ENCODE measurements at regions not wholly inside any gene's neighbourhood (a gene's known extent, or its start where the extent isn't known, plus 50 kb on each side); places are given as distances from the start of the nearest gene placed in this dataset.

- TF ChIP-seq REST (IDR thresholded peaks at IDR 0.05; ENCODE audit: low read depth, low read length), result no peak
- TF ChIP-seq YY1 (IDR thresholded peaks at IDR 0.05; ENCODE audit: low read depth), result no peak
These were observed 206.3 kb upstream of the KHDRBS2 start (continued) for GRCh38 chr6:62492192-62492822.

GRCh38 chr6:62480544-62480943 lies 194.5 kb upstream of the KHDRBS2 start:
- POLR2A ChIA-PET, result no interaction called here
- WGBS (ENCODE audit: low lambda C conversion rate), result 10% methylated on average over 1 of the region's 1 CpG

GRCh38 chr6:62479697-62480220 lies 193.7 kb upstream of the KHDRBS2 start:
- Histone ChIP-seq H3K36me3 (replicated peaks in 1 of 2; ENCODE audit: control insufficient read depth in 1 of 2, insufficient read depth in 2 of 2, low read length in 1 of 2) (no peaks in the 10 kb centered on the region), H3K4me2 (no peak overlapping the region), H3K9ac (no peak overlapping the region), H3K27me3 (ENCODE audit: insufficient read depth) (no peaks in the 10 kb centered on the region), H3F3A (replicated peaks; ENCODE audit: insufficient read depth) (no peaks in the 10 kb centered on the region), H3K4me3 (ENCODE audit: low read depth in 2 of 2, low read length in 1 of 2) (no peak overlapping the region), H3K79me2 (ENCODE audit: insufficient read depth) (no peaks in the 10 kb centered on the region), H3K9me3 (no peaks in the 10 kb centered on the region), H3K9me2 (no peaks in the 10 kb centered on the region), H2AFZ (ENCODE audit: low read depth) (no peak overlapping the region), H3K4me1 (ENCODE audit: control insufficient read depth in 1 of 2, insufficient read depth in 2 of 2, low read depth in 1 of 2, low read length in 1 of 2) (no peaks in the 10 kb centered on the region), H3K27ac (ENCODE audit: low read depth in 2 of 2, low read length in 1 of 2) (no peak overlapping the region), H4K20me1 (ENCODE audit: insufficient read depth) (no peaks in the 10 kb centered on the region)
- 14% methylated on average over 4 of the region's 4 CpGs for WGBS (ENCODE audit: low lambda C conversion rate)
- DNase-seq, result no peak
- no peak for TF ChIP-seq RAD21 (IDR thresholded peaks at IDR 0.05; ENCODE audit: low read length)
- no peak for TF ChIP-seq USF1 (IDR thresholded peaks at IDR 0.05; ENCODE audit: borderline replicate concordance, low read depth)
- no peak for TF ChIP-seq ZBTB33 (IDR thresholded peaks at IDR 0.05; ENCODE audit: borderline replicate concordance, low read depth)
- no peak for TF ChIP-seq SMC3 (IDR thresholded peaks at IDR 0.05; ENCODE audit: low read depth, low read length)
- TF ChIP-seq CHD2 (IDR thresholded peaks at IDR 0.05; ENCODE audit: low read length, partially characterized antibody), result no peak
- TF ChIP-seq TEAD4 (IDR thresholded peaks at IDR 0.05; ENCODE audit: borderline replicate concordance, insufficient read depth), result no peak
- TF ChIP-seq NRF1 (IDR thresholded peaks at IDR 0.05; ENCODE audit: low read depth, low read length), result no peak
- ChIA-PET POLR2A (no interaction called here), CTCF (no interaction called here)

More at GRCh38 chr6:62480544-62480943, 194.5 kb upstream of the KHDRBS2 start:
- H3K4me1 ChIP-seq (ENCODE audit: control insufficient read depth in 1 of 2, insufficient read depth in 2 of 2, low read depth in 1 of 2, low read length in 1 of 2), result no peaks in the 10 kb centered on the region
- H3K9ac ChIP-seq, result no peak overlapping the region
- H3K27me3 ChIP-seq (ENCODE audit: insufficient read depth), result no peaks in the 10 kb centered on the region
- H3K9me3 ChIP-seq, result no peaks in the 10 kb centered on the region
- no peak for DNase-seq
- H3F3A ChIP-seq (replicated peaks; ENCODE audit: insufficient read depth), result no peaks in the 10 kb centered on the region
- no peak overlapping the region for H2AFZ ChIP-seq (ENCODE audit: low read depth)
- H3K4me3 ChIP-seq (ENCODE audit: low read depth in 2 of 2, low read length in 1 of 2), result no peak overlapping the region
- no peak overlapping the region for H3K4me2 ChIP-seq
- H3K27ac ChIP-seq (ENCODE audit: low read depth in 2 of 2, low read length in 1 of 2), result no peak overlapping the region
- no peaks in the 10 kb centered on the region for H3K79me2 ChIP-seq (ENCODE audit: insufficient read depth)
- no peaks in the 10 kb centered on the region for H3K36me3 ChIP-seq (replicated peaks in 1 of 2; ENCODE audit: control insufficient read depth in 1 of 2, insufficient read depth in 2 of 2, low read length in 1 of 2)
- H4K20me1 ChIP-seq (ENCODE audit: insufficient read depth), result no peaks in the 10 kb centered on the region
- CTCF ChIA-PET, result interaction anchor here (0.7 kb wide), 1 partner anchor 9 kb away, joined by 3 read pairs; no protein-coding TSS in a partner anchor
- TF ChIP-seq TAF1 (IDR thresholded peaks at IDR 0.05; ENCODE audit: borderline replicate concordance, low read depth, low read length) (no peak), ELF1 (IDR thresholded peaks at IDR 0.05) (no peak), SIN3A (IDR thresholded peaks at IDR 0.05; ENCODE audit: borderline replicate concordance, low read depth, low read length) (no peak), EP300 (IDR thresholded peaks at IDR 0.05; ENCODE audit: borderline replicate concordance in 1 of 2, low read depth in 1 of 2, low read length in 1 of 2) (no peak), YY1 (IDR thresholded peaks at IDR 0.05; ENCODE audit: low read depth) (no peak)
- no peaks in the 10 kb centered on the region for H3K9me2 ChIP-seq
